ENCODE measurements at regions not wholly inside any gene's neighbourhood (a gene's known extent, or its start where the extent isn't known, plus 50 kb on each side); places are given as distances from the start of the nearest gene placed in this dataset.

GRCh38 chr6:44554194-44554593, 166.7 kb downstream of the CDC5L start:
- TF ChIP-seq REST (IDR thresholded peaks at IDR 0.05; ENCODE audit: low read depth) (no peak), EP300 (IDR thresholded peaks at IDR 0.05; ENCODE audit: borderline replicate concordance) (no peak), TAF1 (IDR thresholded peaks at IDR 0.05; ENCODE audit: low read depth) (no peak)
